GM23338 (cell line): ENCODE measurements at regions not wholly inside any gene's neighbourhood (a gene's known extent, or its start where the extent isn't known, plus 50 kb on each side); places are given as distances from the start of the nearest gene placed in this dataset.

Experiments used
- CTCF ChIP-seq, 2 experiments: fragments of 200-600 bp in 1 of 2; sonication (generic) in 1 of 2; conservative IDR thresholded peaks; 2 replicates each; pipeline versions ENCODE4 v1.5.1 to v1.6.1; 2016 to 2017; ENCODE audit warnings: antibody characterized with exemption in 2 of 2, low read depth in 2 of 2, mild to moderate bottlenecking in 2 of 2, moderate library complexity in 1 of 2
- EZH2 ChIP-seq: fragments of 200-600 bp; sonication (generic); IDR thresholded peaks from one replicate; pipeline ENCODE4 v1.8.0; 2017; ENCODE audit warnings: antibody characterized with exemption, mild to moderate bottlenecking, low read depth; ENCODE audit not compliant: unreplicated experiment
- JUNB ChIP-seq: IDR thresholded peaks from one replicate; pipeline ENCODE4 v1.6.1; 2016; ENCODE audit warnings: antibody characterized with exemption; ENCODE audit not compliant: unreplicated experiment
- POLR2AphosphoS5 ChIP-seq: IDR thresholded peaks from 2 replicates; pipeline ENCODE4 v1.6.1; 2016; ENCODE audit warnings: antibody characterized with exemption, low read depth
- REST ChIP-seq: IDR thresholded peaks from one replicate; pipeline ENCODE4 v1.6.1; 2018; ENCODE audit warnings: antibody characterized with exemption; ENCODE audit not compliant: unreplicated experiment
- STAT1 ChIP-seq: IDR thresholded peaks from one replicate; pipeline ENCODE4 v1.6.1; 2016; ENCODE audit warnings: antibody characterized with exemption; ENCODE audit not compliant: unreplicated experiment

- TF ChIP-seq CTCF (conservative IDR thresholded peaks at IDR 0.05; ENCODE audit: low read depth in 2 of 2) = no peak
- no peak for TF ChIP-seq REST
- no peak for TF ChIP-seq JUNB
- no peak for TF ChIP-seq EZH2
- TF ChIP-seq POLR2AphosphoS5 = no peak
- TF ChIP-seq STAT1 = no peak
Measured at GRCh38 chr16:17572145-17572544, 101.4 kb upstream of the XYLT1 start.
